PC-9 (cell line): ENCODE measurements at regions not wholly inside any gene's neighbourhood (a gene's known extent, or its start where the extent isn't known, plus 50 kb on each side); places are given as distances from the start of the nearest gene placed in this dataset.

ENCODE experiments used
- BruUV-seq: library from RNA; stranded (reverse); fragments of 400-500 nt; replicated peaks from 2 replicates; lab custom pipeline; 2021; lab: Mats Ljungman, UMichigan
- CTCF ChIA-PET: fragments of 300-600 bp; sonication (Branson Sonifier 250); formaldehyde crosslinking; loops from one replicate; lab custom pipeline; 2022; ENCODE audit warnings: antibody characterized with exemption; lab: Charles Lee
- POLR2A ChIA-PET: fragments of 300-600 bp; sonication (Branson Sonifier 250); formaldehyde crosslinking; loops from one replicate; lab custom pipeline; 2022; ENCODE audit warnings: antibody characterized with exemption; ENCODE audit not compliant: unreplicated experiment; lab: Charles Lee
- DNase-seq, 2 experiments: peaks; one replicate each; pipeline versions ENCODE4 v3.0.0 to v3.0.0-alpha.2; 2015 to 2022; ENCODE audit warnings: mixed read lengths in 1 of 2
- H2AFZ ChIP-seq: fragments of 200-600 bp; sonication (generic); 2 replicates; pipeline ENCODE4 v1.8.1; 2017; ENCODE audit warnings: antibody characterized with exemption
- H3F3A ChIP-seq: fragments of 200-600 bp; sonication (generic); 2 replicates; pipeline ENCODE4 v1.8.1; 2017; ENCODE audit warnings: antibody characterized with exemption, mild to moderate bottlenecking, low read depth; ENCODE audit not compliant: insufficient read depth
- H3K27ac ChIP-seq: fragments of 200-600 bp; sonication (generic); 2 replicates; pipeline ENCODE4 v1.6.1; 2016; ENCODE audit warnings: mixed run types
- H3K27me3 ChIP-seq: fragments of 200-600 bp; sonication (generic); 2 replicates; pipeline ENCODE4 v1.6.1; 2016; ENCODE audit warnings: low read depth, mixed run types; ENCODE audit not compliant: insufficient read depth
- H3K36me3 ChIP-seq: fragments of 200-600 bp; sonication (generic); 2 replicates; pipeline ENCODE4 v1.6.1; 2016; ENCODE audit warnings: low read depth, mixed run types
- H3K4me1 ChIP-seq: fragments of 200-600 bp; sonication (generic); replicated peaks from 2 replicates; pipeline ENCODE4 v1.6.1; 2016; ENCODE audit warnings: mixed run types; ENCODE audit not compliant: insufficient read depth
- H3K4me2 ChIP-seq: fragments of 200-600 bp; sonication (generic); 2 replicates; pipeline ENCODE4 v1.6.1; 2017; ENCODE audit warnings: mixed run types
- H3K4me3 ChIP-seq: fragments of 200-600 bp; sonication (generic); 2 replicates; pipeline ENCODE4 v1.6.1; 2016; ENCODE audit warnings: mixed run types
- H3K79me2 ChIP-seq: fragments of 200-600 bp; sonication (generic); 2 replicates; pipeline ENCODE4 v1.6.1; 2017; ENCODE audit warnings: low read depth, mixed run types
- H3K9me2 ChIP-seq: fragments of 200-600 bp; sonication (generic); 2 replicates; pipeline ENCODE4 v1.8.1; 2017; ENCODE audit warnings: mild to moderate bottlenecking; ENCODE audit not compliant: insufficient read depth
- H3K9me3 ChIP-seq: fragments of 200-600 bp; sonication (generic); 2 replicates; pipeline ENCODE4 v1.8.1; 2016; ENCODE audit warnings: low read depth; ENCODE audit not compliant: insufficient read depth
- H4K20me1 ChIP-seq: fragments of 200-600 bp; sonication (generic); 2 replicates; pipeline ENCODE4 v1.8.1; 2017; ENCODE audit not compliant: insufficient read depth
- CTCF ChIP-seq: fragments of 200-600 bp; sonication (generic); conservative IDR thresholded peaks from 2 replicates; pipeline ENCODE4 v1.6.1; 2017; ENCODE audit warnings: mixed run types, antibody characterized with exemption, mild to moderate bottlenecking, moderate library complexity
- EZH2 ChIP-seq: fragments of 200-600 bp; sonication (generic); IDR thresholded peaks from 2 replicates; pipeline ENCODE4 v1.8.0; 2017; ENCODE audit warnings: antibody characterized with exemption, low read depth
- intact Hi-C: fragments of 100-400 bp; cut with micrococcal nuclease; formaldehyde crosslinking; loops from one replicate; pipeline ENCODE4 v1.10.0; 2022; ENCODE audit not compliant: unreplicated experiment

- Histone ChIP-seq H2AFZ (no peak overlapping the region), H4K20me1 (no peaks in the 10 kb centered on the region), H3K27me3 (no peaks in the 10 kb centered on the region), H3K9me2 (no peaks in the 10 kb centered on the region), H3K79me2 (no peaks in the 10 kb centered on the region), H3F3A (no peaks in the 10 kb centered on the region), H3K4me3 (no peak overlapping the region), H3K9me3 (no peaks in the 10 kb centered on the region), H3K36me3 (no peaks in the 10 kb centered on the region), H3K27ac (no peak overlapping the region), H3K4me1 (no peaks in the 10 kb centered on the region), H3K4me2 (no peak overlapping the region)
- ChIA-PET CTCF (no interaction called here), POLR2A (no interaction called here)
- no peak for DNase-seq
- no TSS peak for BruUV-seq
- TF ChIP-seq EZH2 (no peak), CTCF (no peak)
- intact Hi-C loops = no loop called here
Observed at GRCh38 chr12:88273875-88274274, 131.8 kb downstream of the TMTC3 start.

GRCh38 chr12:88291498-88292131, 149.5 kb downstream of the TMTC3 start:
- TF ChIP-seq EZH2 = no peak
- no peak for TF ChIP-seq CTCF
- BruUV-seq = no TSS peak
- Histone ChIP-seq H3K27me3 (no peaks in the 10 kb centered on the region), H3K4me2 (no peak overlapping the region), H3K79me2 (no peaks in the 10 kb centered on the region), H3K9me3 (no peaks in the 10 kb centered on the region), H3K9me2 (no peaks in the 10 kb centered on the region), H3K4me1 (no peaks in the 10 kb centered on the region), H3F3A (0 out of 2 replicates have a peak, but pooled peaks cover 2% of the 10 kb centered on the region), H3K4me3 (no peak overlapping the region), H3K27ac (no peak overlapping the region), H2AFZ (no peak overlapping the region), H3K36me3 (no peaks in the 10 kb centered on the region), H4K20me1 (no peaks in the 10 kb centered on the region)
- CTCF ChIA-PET = no interaction called here
- POLR2A ChIA-PET = no interaction called here
- intact Hi-C loops = loop anchor here (10.0 kb wide), 1 partner anchor 83 kb away; no protein-coding TSS in a partner anchor
- no peak for DNase-seq

GRCh38 chr12:88298014-88298682, 156.0 kb downstream of the TMTC3 start:
- peaks cover 25% of the 10 kb centered on the region for H3F3A ChIP-seq
- H3K4me3 ChIP-seq = no peak overlapping the region
- no peaks in the 10 kb centered on the region for H3K36me3 ChIP-seq
- H3K4me2 ChIP-seq = peak overlapping the region; percentile 35
- H3K4me1 ChIP-seq = peaks cover 37% of the 10 kb centered on the region
- peak overlapping the region; percentile 98 for H3K27ac ChIP-seq
- H3K27me3 ChIP-seq = no peaks in the 10 kb centered on the region
- peaks cover 12% of the 10 kb centered on the region; the same call in 1 of the 2 replicates for H3K9me3 ChIP-seq
- no TSS peak for BruUV-seq
- ChIA-PET POLR2A (no interaction called here), CTCF (no interaction called here)
- no peak for DNase-seq
- H3K9me2 ChIP-seq = no peaks in the 10 kb centered on the region
- TF ChIP-seq CTCF (no peak), EZH2 (no peak)
- intact Hi-C loops = loop anchor here (1.0 to 10.0 kb wide), 6 partner anchors 34 to 281 kb away; no protein-coding TSS in a partner anchor
- H3K79me2 ChIP-seq = no peaks in the 10 kb centered on the region
- H4K20me1 ChIP-seq = no peaks in the 10 kb centered on the region
- no peak overlapping the region for H2AFZ ChIP-seq
